GM19467 (cell line): ENCODE measurements at regions not wholly inside any gene's neighbourhood (a gene's known extent, or its start where the extent isn't known, plus 50 kb on each side); places are given as distances from the start of the nearest gene placed in this dataset.

ENCODE experiments used
- ATAC-seq: cut with Tn5 transposase; IDR thresholded peaks from one replicate; pipeline ENCODE4 v1.9.1; 2021; ENCODE audit warnings: mild to moderate bottlenecking, moderate library complexity; ENCODE audit not compliant: unreplicated experiment

GRCh38 chr11:128330203-128330602, 257.2 kb downstream of the ETS1 start:
- ATAC-seq, result no peak

GRCh38 chr11:128328955-128329551, 258.3 kb downstream of the ETS1 start:
- no peak for ATAC-seq

- ATAC-seq, result no peak
Measured at GRCh38 chr11:128327274-128327673, 260.1 kb downstream of the ETS1 start.

- no peak for ATAC-seq
Measured at GRCh38 chr11:128326791-128327190, 260.6 kb downstream of the ETS1 start.

- no peak for ATAC-seq
Measured at GRCh38 chr11:128324531-128325141, 262.7 kb downstream of the ETS1 start.

- no peak for ATAC-seq
Measured at GRCh38 chr11:128324051-128324481, 263.3 kb downstream of the ETS1 start.

GRCh38 chr11:128323381-128323780, 264.0 kb downstream of the ETS1 start:
- peak; percentile 44 for ATAC-seq

GRCh38 chr11:128318856-128319474, 268.4 kb downstream of the ETS1 start:
- peak; percentile 81 for ATAC-seq

GRCh38 chr11:128316541-128317227, 270.7 kb downstream of the ETS1 start:
- ATAC-seq, result no peak

- no peak for ATAC-seq
Measured at GRCh38 chr11:128315933-128316332, 271.4 kb downstream of the ETS1 start.

GRCh38 chr11:128313931-128314330, 273.4 kb downstream of the ETS1 start:
- ATAC-seq, result no peak

GRCh38 chr11:128311742-128312719, 275.3 kb downstream of the ETS1 start:
- no peak for ATAC-seq

GRCh38 chr11:128310676-128311445, 276.5 kb downstream of the ETS1 start:
- ATAC-seq, result no peak

GRCh38 chr11:128310005-128310404, 277.4 kb downstream of the ETS1 start:
- no peak for ATAC-seq

- no peak for ATAC-seq
Measured at GRCh38 chr11:128308794-128309193, 278.6 kb downstream of the ETS1 start.

GRCh38 chr11:128305588-128305987, 281.8 kb downstream of the ETS1 start:
- ATAC-seq, result no peak

- ATAC-seq, result no peak
Measured at GRCh38 chr11:128304666-128305485, 282.5 kb downstream of the ETS1 start.

GRCh38 chr11:128304116-128304515, 283.2 kb downstream of the ETS1 start:
- ATAC-seq, result no peak

GRCh38 chr11:128303383-128303782, 284.0 kb downstream of the ETS1 start:
- ATAC-seq, result no peak
